Stimulated activated CD4-positive, alpha-beta T cell treated with anti-CD3 and anti-CD28 coated beads, Interleukin-4, amount 100 ng/mL, for 1 hour (primary cell): ENCODE measurements at regions not wholly inside any gene's neighbourhood (a gene's known extent, or its start where the extent isn't known, plus 50 kb on each side); places are given as distances from the start of the nearest gene placed in this dataset.

Experiments
- DNase-seq: peaks from one replicate; pipeline ENCODE4 v3.0.0-alpha.2; 2020

- no peak for DNase-seq
Measured at GRCh38 chr15:37165395-37165794, 65.0 kb upstream of the MEIS2 start.

GRCh38 chr15:37166402-37166801 is 66.1 kb upstream of the MEIS2 start:
- DNase-seq, result no peak

GRCh38 chr15:37181339-37181738 is 81.0 kb upstream of the MEIS2 start:
- no peak for DNase-seq

- DNase-seq, result no peak
Measured at GRCh38 chr15:37199545-37199944, 99.2 kb upstream of the MEIS2 start.

GRCh38 chr15:37203050-37203449 is 102.7 kb upstream of the MEIS2 start:
- no peak for DNase-seq

- DNase-seq, result no peak
Measured at GRCh38 chr15:37204692-37205091, 104.3 kb upstream of the MEIS2 start.

GRCh38 chr15:37206690-37207089 is 106.3 kb upstream of the MEIS2 start:
- no peak for DNase-seq

- DNase-seq, result no peak
Measured at GRCh38 chr15:37208146-37209040, 108.0 kb upstream of the MEIS2 start.

GRCh38 chr15:37209041-37209363 is 108.7 kb upstream of the MEIS2 start:
- no peak for DNase-seq

- no peak for DNase-seq
Measured at GRCh38 chr15:37217567-37217966, 117.2 kb upstream of the MEIS2 start.

- DNase-seq, result no peak
Measured at GRCh38 chr15:37218351-37218916, 118.1 kb upstream of the MEIS2 start.

- DNase-seq, result no peak
Measured at GRCh38 chr15:37219211-37219701, 118.9 kb upstream of the MEIS2 start.

GRCh38 chr15:37220949-37221670 is 120.8 kb upstream of the MEIS2 start:
- no peak for DNase-seq

- DNase-seq, result no peak
Measured at GRCh38 chr15:37221671-37222145, 121.4 kb upstream of the MEIS2 start.

- DNase-seq, result no peak
Measured at GRCh38 chr15:37223089-37223488, 122.7 kb upstream of the MEIS2 start.

GRCh38 chr15:37229855-37230619 is 129.7 kb upstream of the MEIS2 start:
- no peak for DNase-seq

GRCh38 chr15:37245358-37245757 is 145.0 kb upstream of the MEIS2 start:
- DNase-seq, result no peak

GRCh38 chr15:37246065-37246464 is 145.7 kb upstream of the MEIS2 start:
- DNase-seq, result no peak

- DNase-seq, result no peak
Measured at GRCh38 chr15:37246856-37247255, 146.5 kb upstream of the MEIS2 start.

- no peak for DNase-seq
Measured at GRCh38 chr15:37249249-37249648, 148.9 kb upstream of the MEIS2 start.

GRCh38 chr15:37252530-37252929 is 152.2 kb upstream of the MEIS2 start:
- DNase-seq, result no peak

GRCh38 chr15:37253877-37254276 is 153.5 kb upstream of the MEIS2 start:
- no peak for DNase-seq

GRCh38 chr15:37260255-37260654 is 159.9 kb upstream of the MEIS2 start:
- no peak for DNase-seq
